ENCODE measurements at regions not wholly inside any gene's neighbourhood (a gene's known extent, or its start where the extent isn't known, plus 50 kb on each side); places are given as distances from the start of the nearest gene placed in this dataset.

DNA sequence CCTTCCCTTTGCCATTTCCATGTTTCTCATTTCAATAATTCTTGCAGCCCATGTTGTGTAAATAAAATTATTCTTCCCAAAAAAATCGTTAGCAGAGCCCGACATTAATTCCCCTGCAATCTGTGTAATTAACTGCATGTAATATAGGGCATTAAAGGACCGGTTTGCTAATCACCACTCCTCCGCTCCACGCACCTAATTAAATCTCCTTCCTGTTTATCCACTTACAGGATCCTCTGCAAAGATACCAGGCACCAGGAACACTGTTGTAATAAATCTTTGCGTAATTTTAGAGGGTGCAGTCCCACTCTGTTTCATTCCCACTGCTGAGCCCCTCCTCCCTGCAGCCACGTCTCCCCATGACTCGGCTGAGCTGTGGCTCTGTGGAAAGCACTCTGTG is 105.0 kb upstream of the PPP1R26 start:
- H3K36me3 ChIP-seq (ENCODE audit: insufficient read depth, low read length): no peaks in the 10 kb centered on the region
- H3K27ac ChIP-seq (ENCODE audit: low read length): no peak overlapping the region
- H3K79me2 ChIP-seq (ENCODE audit: low read length): no peaks in the 10 kb centered on the region
- no peaks in the 10 kb centered on the region for H3K27me3 ChIP-seq (ENCODE audit: low read length)
- no peak overlapping the region for H3K9ac ChIP-seq (ENCODE audit: low read length)
- no peaks in the 10 kb centered on the region for H4K20me1 ChIP-seq (ENCODE audit: insufficient read depth, low read depth, low read length)
- no peak overlapping the region for H3K4me2 ChIP-seq (ENCODE audit: low read depth, low read length, poor library complexity, severe bottlenecking)
- no peaks in the 10 kb centered on the region for H3K9me3 ChIP-seq (ENCODE audit: low read length)
- H3K4me1 ChIP-seq (ENCODE audit: low read length): no peaks in the 10 kb centered on the region
- no peak overlapping the region for H3K4me3 ChIP-seq (ENCODE audit: low read length)
- DNase-seq: no peak
- H2AFZ ChIP-seq (ENCODE audit: low read length): no peak overlapping the region
- no peaks in the 10 kb centered on the region for H3K9me2 ChIP-seq (replicated peaks; ENCODE audit: insufficient read depth, low read length)

DNA sequence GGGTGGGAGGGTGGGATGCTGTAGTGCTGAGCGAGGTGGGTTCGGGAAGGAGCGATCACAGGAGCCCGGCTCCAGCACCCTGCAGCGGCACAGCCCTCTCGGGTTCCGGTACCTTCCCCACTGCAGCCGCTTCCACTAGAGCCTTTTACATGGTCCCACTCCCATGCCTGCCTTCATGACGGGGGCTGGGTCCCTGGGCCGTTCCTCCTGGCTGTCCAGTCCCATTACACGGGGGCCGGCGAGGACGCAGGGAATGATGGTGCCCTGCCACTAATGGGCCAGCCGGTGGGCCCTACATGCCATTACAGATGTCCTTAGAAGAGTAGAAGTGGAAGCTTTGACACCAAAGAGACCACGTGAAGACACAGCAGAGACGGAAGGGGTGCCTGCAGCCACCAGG is 104.6 kb upstream of the PPP1R26 start:
- no peak for DNase-seq
- Histone ChIP-seq H3K4me2 (ENCODE audit: low read depth, low read length, poor library complexity, severe bottlenecking) (no peak overlapping the region), H3K79me2 (ENCODE audit: low read length) (no peaks in the 10 kb centered on the region)

DNA sequence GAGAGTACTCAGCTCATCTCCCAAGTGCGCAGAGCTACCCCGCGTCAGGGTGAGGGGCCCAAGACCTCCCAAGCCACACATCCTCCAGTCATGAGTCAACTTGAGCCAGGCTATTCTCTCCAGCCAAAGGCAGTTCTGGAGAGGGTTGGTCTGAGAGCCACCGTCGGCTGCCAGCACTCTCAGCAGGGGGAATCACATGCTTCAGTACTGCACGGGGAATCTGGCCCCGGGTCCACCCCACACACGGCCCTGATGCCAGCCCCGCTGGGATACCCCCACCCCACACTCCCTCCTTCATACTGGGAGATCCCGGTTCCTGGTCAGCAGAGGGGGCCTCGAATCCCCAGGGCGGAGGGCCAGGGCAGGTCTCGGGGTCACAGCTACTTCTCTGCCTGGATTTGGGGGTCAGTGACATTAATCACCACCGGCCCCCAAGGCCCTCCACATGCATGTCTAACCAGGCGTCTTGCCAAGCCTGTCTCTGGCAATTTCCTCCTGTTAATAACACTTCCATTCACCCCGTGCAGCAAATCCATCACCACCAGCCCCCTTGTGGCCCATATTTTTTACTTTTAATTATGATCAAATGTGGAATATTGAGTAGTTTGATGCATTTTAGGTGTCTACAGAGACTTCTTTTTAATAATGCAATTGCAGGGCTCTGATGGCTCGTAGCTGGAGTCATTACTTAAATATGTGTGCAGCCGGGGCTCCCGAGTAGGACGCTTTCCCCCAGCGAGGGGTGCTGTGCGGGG is 102.9 kb upstream of the PPP1R26 start:
- Histone ChIP-seq H3K27me3 (ENCODE audit: low read length) (no peaks in the 10 kb centered on the region), H3K79me2 (ENCODE audit: low read length) (no peaks in the 10 kb centered on the region), H3K9me3 (ENCODE audit: low read length) (no peaks in the 10 kb centered on the region), H3K4me3 (ENCODE audit: low read length) (no peak overlapping the region), H3K36me3 (ENCODE audit: insufficient read depth, low read length) (no peaks in the 10 kb centered on the region), H3K9me2 (replicated peaks; ENCODE audit: insufficient read depth, low read length) (no peaks in the 10 kb centered on the region), H3K9ac (ENCODE audit: low read length) (no peak overlapping the region), H3K4me1 (ENCODE audit: low read length) (no peaks in the 10 kb centered on the region), H3K4me2 (ENCODE audit: low read depth, low read length, poor library complexity, severe bottlenecking) (no peak overlapping the region), H2AFZ (ENCODE audit: low read length) (no peak overlapping the region), H4K20me1 (ENCODE audit: insufficient read depth, low read depth, low read length) (no peaks in the 10 kb centered on the region), H3K27ac (ENCODE audit: low read length) (no peak overlapping the region)
- DNase-seq: no peak

More for the DNA sequence above, 104.6 kb upstream of the PPP1R26 start:
- no peaks in the 10 kb centered on the region for H3K9me3 ChIP-seq (ENCODE audit: low read length)
- H3K36me3 ChIP-seq (ENCODE audit: insufficient read depth, low read length): no peaks in the 10 kb centered on the region
- H3K9me2 ChIP-seq (replicated peaks; ENCODE audit: insufficient read depth, low read length): no peaks in the 10 kb centered on the region
- no peaks in the 10 kb centered on the region for H4K20me1 ChIP-seq (ENCODE audit: insufficient read depth, low read depth, low read length)
- H3K9ac ChIP-seq (ENCODE audit: low read length): no peak overlapping the region
- H3K4me3 ChIP-seq (ENCODE audit: low read length): no peak overlapping the region
- no peak overlapping the region for H2AFZ ChIP-seq (ENCODE audit: low read length)
- H3K4me1 ChIP-seq (ENCODE audit: low read length): no peaks in the 10 kb centered on the region
- H3K27ac ChIP-seq (ENCODE audit: low read length): no peak overlapping the region
- H3K27me3 ChIP-seq (ENCODE audit: low read length): no peaks in the 10 kb centered on the region

DNA sequence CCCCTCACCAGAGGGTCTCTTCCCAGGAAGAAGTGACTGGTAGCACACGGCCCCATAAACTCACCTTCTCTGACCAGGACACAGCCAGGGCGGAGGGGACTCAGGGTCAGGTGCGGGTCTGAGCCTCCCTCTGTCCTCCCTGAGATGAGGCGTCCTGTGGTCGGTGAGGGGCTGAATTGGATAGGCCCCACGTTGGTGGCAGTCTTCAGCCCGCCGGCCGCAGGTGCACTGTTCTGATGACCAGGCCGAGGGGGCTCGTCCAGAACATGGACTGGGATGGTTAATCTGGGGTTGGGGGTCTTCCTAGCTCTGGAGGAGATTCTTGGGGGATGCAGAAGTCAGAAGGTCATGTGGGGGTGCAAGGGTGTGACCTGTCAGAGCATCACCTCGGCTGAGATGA is 102.2 kb upstream of the PPP1R26 start:
- Histone ChIP-seq H2AFZ (ENCODE audit: low read length) (no peak overlapping the region), H3K4me1 (ENCODE audit: low read length) (no peaks in the 10 kb centered on the region), H4K20me1 (ENCODE audit: insufficient read depth, low read depth, low read length) (no peaks in the 10 kb centered on the region), H3K4me3 (ENCODE audit: low read length) (no peak overlapping the region), H3K27me3 (ENCODE audit: low read length) (no peaks in the 10 kb centered on the region), H3K4me2 (ENCODE audit: low read depth, low read length, poor library complexity, severe bottlenecking) (no peak overlapping the region), H3K9me2 (replicated peaks; ENCODE audit: insufficient read depth, low read length) (no peaks in the 10 kb centered on the region), H3K36me3 (ENCODE audit: insufficient read depth, low read length) (no peaks in the 10 kb centered on the region), H3K27ac (ENCODE audit: low read length) (no peak overlapping the region), H3K79me2 (ENCODE audit: low read length) (no peaks in the 10 kb centered on the region), H3K9ac (ENCODE audit: low read length) (no peak overlapping the region), H3K9me3 (ENCODE audit: low read length) (no peaks in the 10 kb centered on the region)
- no peak for DNase-seq

DNA sequence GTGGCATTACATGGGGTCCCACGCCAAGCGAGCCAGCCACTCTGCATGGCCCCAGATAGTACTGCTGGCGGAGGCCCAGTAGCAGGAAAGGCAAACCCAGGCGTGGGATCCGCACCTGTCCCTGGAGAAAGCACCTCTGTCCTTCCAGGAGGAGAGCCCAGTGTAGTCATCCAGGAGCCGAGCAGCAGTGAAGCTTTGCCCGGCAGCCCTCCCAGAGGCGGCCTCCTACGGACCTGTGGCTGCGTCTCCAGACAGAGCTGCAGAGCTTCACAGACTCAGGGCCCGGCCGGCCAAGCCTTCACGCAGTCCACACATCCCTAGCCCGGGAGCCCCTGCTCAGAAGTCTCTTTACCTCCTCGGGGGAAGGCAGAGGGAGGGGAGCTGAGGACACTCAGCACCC is 100.8 kb upstream of the PPP1R26 start:
- H3K9ac ChIP-seq (ENCODE audit: low read length): no peak overlapping the region
- no peaks in the 10 kb centered on the region for H4K20me1 ChIP-seq (ENCODE audit: insufficient read depth, low read depth, low read length)
- H3K9me2 ChIP-seq (replicated peaks; ENCODE audit: insufficient read depth, low read length): no peaks in the 10 kb centered on the region
- no peak overlapping the region for H3K27ac ChIP-seq (ENCODE audit: low read length)
- H3K79me2 ChIP-seq (ENCODE audit: low read length): no peaks in the 10 kb centered on the region
- no peaks in the 10 kb centered on the region for H3K27me3 ChIP-seq (ENCODE audit: low read length)
- no peak overlapping the region for H2AFZ ChIP-seq (ENCODE audit: low read length)
- no peaks in the 10 kb centered on the region for H3K4me1 ChIP-seq (ENCODE audit: low read length)
- no peaks in the 10 kb centered on the region for H3K9me3 ChIP-seq (ENCODE audit: low read length)
- no peak overlapping the region for H3K4me2 ChIP-seq (ENCODE audit: low read depth, low read length, poor library complexity, severe bottlenecking)
- DNase-seq: no peak
- no peaks in the 10 kb centered on the region for H3K36me3 ChIP-seq (ENCODE audit: insufficient read depth, low read length)
- H3K4me3 ChIP-seq (ENCODE audit: low read length): no peak overlapping the region

DNA sequence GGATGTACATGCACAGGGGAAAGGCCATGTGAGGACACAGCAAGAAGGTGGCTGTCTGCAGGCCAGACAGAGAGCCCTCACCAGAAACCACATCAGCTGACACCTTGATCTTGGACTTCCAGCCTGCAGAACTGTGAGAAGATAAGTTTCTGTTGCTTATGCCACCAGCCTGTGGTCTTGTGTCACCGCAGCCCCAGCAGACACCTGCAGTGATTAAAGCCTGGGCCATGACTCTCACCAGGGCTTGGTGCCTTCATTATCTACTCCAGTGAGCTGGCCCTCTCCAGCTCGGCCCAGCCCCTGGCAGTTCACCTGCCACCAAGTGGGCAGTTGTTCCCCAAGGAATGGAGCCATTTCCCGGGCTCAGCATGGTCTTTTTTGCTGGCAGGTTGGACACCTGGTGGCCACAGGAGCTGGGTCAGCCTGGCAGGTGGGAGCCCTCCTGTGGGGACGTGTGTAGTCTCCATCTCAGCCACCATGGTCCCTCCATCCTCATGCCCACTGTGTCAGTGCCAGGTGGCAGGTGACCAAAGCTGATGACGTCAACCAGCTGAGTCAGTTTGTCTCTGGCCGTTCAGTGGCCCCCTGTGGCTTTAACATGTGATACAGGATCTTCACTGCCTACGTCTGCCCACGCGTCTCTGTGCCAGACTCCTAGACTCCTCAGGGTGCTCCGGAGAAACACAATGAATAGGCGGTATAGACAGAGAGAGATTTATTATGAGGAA is 99.9 kb upstream of the PPP1R26 start:
- H3K4me1 ChIP-seq (ENCODE audit: low read length): no peaks in the 10 kb centered on the region
- no peak overlapping the region for H3K4me2 ChIP-seq (ENCODE audit: low read depth, low read length, poor library complexity, severe bottlenecking)
- H3K79me2 ChIP-seq (ENCODE audit: low read length): no peaks in the 10 kb centered on the region
- no peaks in the 10 kb centered on the region for H3K27me3 ChIP-seq (ENCODE audit: low read length)
- no peaks in the 10 kb centered on the region for H3K9me2 ChIP-seq (replicated peaks; ENCODE audit: insufficient read depth, low read length)
- H3K9ac ChIP-seq (ENCODE audit: low read length): no peak overlapping the region
- H4K20me1 ChIP-seq (ENCODE audit: insufficient read depth, low read depth, low read length): no peaks in the 10 kb centered on the region
- no peaks in the 10 kb centered on the region for H3K36me3 ChIP-seq (ENCODE audit: insufficient read depth, low read length)
- no peak for DNase-seq
- H3K27ac ChIP-seq (ENCODE audit: low read length): no peak overlapping the region
- no peak overlapping the region for H2AFZ ChIP-seq (ENCODE audit: low read length)
- no peaks in the 10 kb centered on the region for H3K9me3 ChIP-seq (ENCODE audit: low read length)
- no peak overlapping the region for H3K4me3 ChIP-seq (ENCODE audit: low read length)

DNA sequence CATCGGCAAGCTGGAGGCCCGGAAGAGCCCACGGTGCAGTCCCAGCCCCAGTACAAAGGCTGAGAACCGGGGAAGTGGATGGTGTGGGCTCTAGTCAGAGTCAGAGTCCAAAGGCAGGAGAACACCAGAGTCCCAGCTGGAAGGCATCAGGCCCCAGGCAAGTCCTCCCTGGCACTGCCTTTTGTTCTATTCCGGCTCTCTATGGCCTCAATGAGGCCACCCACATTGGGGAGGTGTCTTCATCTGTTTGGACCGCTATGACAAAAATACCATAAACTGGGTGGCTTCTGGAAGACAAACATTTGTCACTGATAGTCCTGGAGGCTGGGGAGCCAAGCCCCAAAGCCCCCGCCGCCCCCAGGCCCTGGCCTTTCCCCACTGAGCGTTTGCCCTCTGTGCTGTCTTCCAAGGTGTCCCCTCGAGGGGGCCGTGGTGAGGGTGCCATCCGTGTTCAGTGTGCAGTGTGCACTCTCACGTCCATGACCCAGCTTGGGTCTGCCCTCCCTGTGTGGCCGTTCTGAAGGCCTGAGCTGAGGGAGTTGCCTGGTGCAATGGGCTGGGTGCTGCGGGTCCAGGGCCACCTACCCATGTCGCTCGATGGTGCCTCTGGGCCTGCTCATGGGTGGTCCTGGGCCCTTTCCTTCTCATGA is 99.1 kb upstream of the PPP1R26 start:
- Histone ChIP-seq H3K4me1 (ENCODE audit: low read length) (no peaks in the 10 kb centered on the region), H3K9me3 (ENCODE audit: low read length) (no peaks in the 10 kb centered on the region), H3K27me3 (ENCODE audit: low read length) (no peaks in the 10 kb centered on the region), H3K4me2 (ENCODE audit: low read depth, low read length, poor library complexity, severe bottlenecking) (no peak overlapping the region), H2AFZ (ENCODE audit: low read length) (no peak overlapping the region), H3K9ac (ENCODE audit: low read length) (no peak overlapping the region), H3K4me3 (ENCODE audit: low read length) (no peak overlapping the region), H3K9me2 (replicated peaks; ENCODE audit: insufficient read depth, low read length) (no peaks in the 10 kb centered on the region), H4K20me1 (ENCODE audit: insufficient read depth, low read depth, low read length) (no peaks in the 10 kb centered on the region), H3K27ac (ENCODE audit: low read length) (no peak overlapping the region), H3K36me3 (ENCODE audit: insufficient read depth, low read length) (no peaks in the 10 kb centered on the region), H3K79me2 (ENCODE audit: low read length) (no peaks in the 10 kb centered on the region)
- no peak for DNase-seq

DNA sequence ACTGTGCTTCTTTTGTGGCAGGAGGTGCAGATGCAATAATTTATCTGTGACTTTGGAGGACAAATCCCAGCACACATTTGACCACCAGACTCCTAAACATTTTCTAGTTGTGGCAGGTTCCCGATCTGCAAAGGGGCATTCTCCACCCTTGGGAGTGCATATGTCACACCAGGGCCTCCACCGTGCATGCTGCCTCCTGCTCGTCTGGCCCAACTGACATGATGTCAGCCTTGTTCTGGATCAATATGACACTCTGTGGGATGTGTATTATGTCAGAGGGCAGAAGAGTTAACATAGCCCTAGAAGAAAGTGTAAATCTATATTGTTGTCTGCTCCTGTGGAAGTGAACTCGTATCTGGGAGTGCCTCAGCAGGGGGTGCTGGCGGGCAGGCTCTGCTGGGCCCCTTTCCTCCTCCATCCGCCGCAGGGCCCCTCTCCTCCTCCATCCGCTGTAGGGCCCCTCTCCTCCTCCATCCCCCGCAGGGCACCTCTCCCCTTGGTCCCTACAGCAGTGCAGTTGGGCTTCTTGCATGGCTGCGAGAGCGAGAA is 97.7 kb upstream of the PPP1R26 start:
- no peak overlapping the region for H3K4me2 ChIP-seq (ENCODE audit: low read depth, low read length, poor library complexity, severe bottlenecking)
- no peaks in the 10 kb centered on the region for H3K36me3 ChIP-seq (ENCODE audit: insufficient read depth, low read length)
- H3K4me3 ChIP-seq (ENCODE audit: low read length): no peak overlapping the region
- no peaks in the 10 kb centered on the region for H3K79me2 ChIP-seq (ENCODE audit: low read length)
- no peak overlapping the region for H2AFZ ChIP-seq (ENCODE audit: low read length)
- no peaks in the 10 kb centered on the region for H3K27me3 ChIP-seq (ENCODE audit: low read length)
- no peaks in the 10 kb centered on the region for H3K4me1 ChIP-seq (ENCODE audit: low read length)
- H4K20me1 ChIP-seq (ENCODE audit: insufficient read depth, low read depth, low read length): no peaks in the 10 kb centered on the region
- DNase-seq: no peak
- H3K27ac ChIP-seq (ENCODE audit: low read length): no peak overlapping the region
- no peak overlapping the region for H3K9ac ChIP-seq (ENCODE audit: low read length)
- no peaks in the 10 kb centered on the region for H3K9me3 ChIP-seq (ENCODE audit: low read length)
- no peaks in the 10 kb centered on the region for H3K9me2 ChIP-seq (replicated peaks; ENCODE audit: insufficient read depth, low read length)

Data from Karpas-422 (cell line).